ENCODE measurements at regions not wholly inside any gene's neighbourhood (a gene's known extent, or its start where the extent isn't known, plus 50 kb on each side); places are given as distances from the start of the nearest gene placed in this dataset.

- H3K36me3 ChIP-seq, result no peaks in the 10 kb centered on the region
- no peak for TF ChIP-seq CTCF (IDR thresholded peaks at IDR 0.05)
- DNase-seq, result no peak
- H3K27me3 ChIP-seq, result peaks cover 0 to 5% of the 10 kb centered on the region in 2 donors
- H3K9me3 ChIP-seq, result no peaks in the 10 kb centered on the region
- intact Hi-C loops (cut with DNase I; ENCODE audit: low total_unique reads), result no loop called here
- H3K4me1 ChIP-seq, result no peaks in the 10 kb centered on the region
- H3K4me3 ChIP-seq, result no peak overlapping the region
- H3K27ac ChIP-seq, result no peak overlapping the region
These were observed 596.1 kb downstream of the VRK1 start for GRCh38 chr14:97393244-97393643.

GRCh38 chr14:97395068-97395467 is 597.9 kb downstream of the VRK1 start:
- no peaks in the 10 kb centered on the region for H3K4me1 ChIP-seq
- H3K36me3 ChIP-seq, result no peaks in the 10 kb centered on the region
- no peak overlapping the region for H3K4me3 ChIP-seq
- DNase-seq, result no peak
- no peaks in the 10 kb centered on the region for H3K9me3 ChIP-seq
- peaks cover 0 to 5% of the 10 kb centered on the region in 2 donors for H3K27me3 ChIP-seq
- no peak overlapping the region for H3K27ac ChIP-seq
- intact Hi-C loops (cut with DNase I; ENCODE audit: low total_unique reads), result no loop called here
- TF ChIP-seq CTCF (IDR thresholded peaks at IDR 0.05), result no peak

GRCh38 chr14:97401714-97402113 is 604.5 kb downstream of the VRK1 start:
- Histone ChIP-seq H3K27ac (no peak overlapping the region), H3K27me3 (peaks cover 0 to 6% of the 10 kb centered on the region in 2 donors), H3K4me3 (no peak overlapping the region), H3K4me1 (no peaks in the 10 kb centered on the region), H3K9me3 (no peaks in the 10 kb centered on the region), H3K36me3 (no peaks in the 10 kb centered on the region)
- DNase-seq, result no peak
- no peak for TF ChIP-seq CTCF (IDR thresholded peaks at IDR 0.05)
- intact Hi-C loops (cut with DNase I; ENCODE audit: low total_unique reads), result no loop called here

GRCh38 chr14:97402279-97402678 is 605.1 kb downstream of the VRK1 start:
- TF ChIP-seq CTCF (IDR thresholded peaks at IDR 0.05), result no peak
- Histone ChIP-seq H3K36me3 (no peaks in the 10 kb centered on the region), H3K4me1 (no peaks in the 10 kb centered on the region), H3K27me3 (peaks cover 0 to 6% of the 10 kb centered on the region in 2 donors), H3K9me3 (no peaks in the 10 kb centered on the region), H3K27ac (no peak overlapping the region), H3K4me3 (no peak overlapping the region)
- no peak for DNase-seq
- intact Hi-C loops (cut with DNase I; ENCODE audit: low total_unique reads), result no loop called here

- peaks cover 0 to 30% of the 10 kb centered on the region in 2 donors for H3K27me3 ChIP-seq
- TF ChIP-seq CTCF (IDR thresholded peaks at IDR 0.05), result no peak
- no peak overlapping the region for H3K4me3 ChIP-seq
- DNase-seq, result no peak
- no peak overlapping the region for H3K27ac ChIP-seq
- no peaks in the 10 kb centered on the region for H3K36me3 ChIP-seq
- no peaks in the 10 kb centered on the region for H3K9me3 ChIP-seq
- H3K4me1 ChIP-seq, result peaks cover 0 to under 1% (median 0%) of the 10 kb centered on the region in 4 donors
- intact Hi-C loops (cut with DNase I; ENCODE audit: low total_unique reads), result no loop called here
These were observed 610.7 kb downstream of the VRK1 start for GRCh38 chr14:97407701-97408407.
